Type B pancreatic cell (in vitro differentiated cells): ENCODE measurements at regions not wholly inside any gene's neighbourhood (a gene's known extent, or its start where the extent isn't known, plus 50 kb on each side); places are given as distances from the start of the nearest gene placed in this dataset.

Experiments used
- DNase-seq: peaks from one replicate; pipeline ENCODE4 v3.0.0; 2021; ENCODE audit warnings: mixed read lengths; ENCODE audit not compliant: unreplicated experiment; ENCODE audit errors: extremely low spot score
- H3K27ac Mint-ChIP-seq: 2 replicates; pipeline ENCODE4 v1.8.0; 2021; ENCODE audit warnings: mild to moderate bottlenecking, mixed read lengths
- H3K27me3 Mint-ChIP-seq: 2 replicates; pipeline ENCODE4 v1.8.0; 2021; ENCODE audit warnings: mixed read lengths
- H3K36me3 Mint-ChIP-seq: 2 replicates; pipeline ENCODE4 v1.8.0; 2021; ENCODE audit warnings: mixed read lengths
- H3K4me1 Mint-ChIP-seq: one replicate; pipeline ENCODE4 v1.8.0; 2021; ENCODE audit warnings: mixed read lengths; ENCODE audit not compliant: unreplicated experiment
- H3K4me3 Mint-ChIP-seq: 2 replicates; pipeline ENCODE4 v1.8.0; 2021; ENCODE audit warnings: mild to moderate bottlenecking, mixed read lengths
- H3K9me3 Mint-ChIP-seq: 2 replicates; pipeline ENCODE4 v1.8.0; 2021; ENCODE audit warnings: mixed read lengths
- TF ChIP-seq, protein P1 (sequence below): fragments of 200-600 bp; sonication (generic); conservative IDR thresholded peaks from 2 replicates; pipeline ENCODE4 v1.5.0; 2021; ENCODE audit warnings: antibody characterized with exemption, mild to moderate bottlenecking

DNA sequence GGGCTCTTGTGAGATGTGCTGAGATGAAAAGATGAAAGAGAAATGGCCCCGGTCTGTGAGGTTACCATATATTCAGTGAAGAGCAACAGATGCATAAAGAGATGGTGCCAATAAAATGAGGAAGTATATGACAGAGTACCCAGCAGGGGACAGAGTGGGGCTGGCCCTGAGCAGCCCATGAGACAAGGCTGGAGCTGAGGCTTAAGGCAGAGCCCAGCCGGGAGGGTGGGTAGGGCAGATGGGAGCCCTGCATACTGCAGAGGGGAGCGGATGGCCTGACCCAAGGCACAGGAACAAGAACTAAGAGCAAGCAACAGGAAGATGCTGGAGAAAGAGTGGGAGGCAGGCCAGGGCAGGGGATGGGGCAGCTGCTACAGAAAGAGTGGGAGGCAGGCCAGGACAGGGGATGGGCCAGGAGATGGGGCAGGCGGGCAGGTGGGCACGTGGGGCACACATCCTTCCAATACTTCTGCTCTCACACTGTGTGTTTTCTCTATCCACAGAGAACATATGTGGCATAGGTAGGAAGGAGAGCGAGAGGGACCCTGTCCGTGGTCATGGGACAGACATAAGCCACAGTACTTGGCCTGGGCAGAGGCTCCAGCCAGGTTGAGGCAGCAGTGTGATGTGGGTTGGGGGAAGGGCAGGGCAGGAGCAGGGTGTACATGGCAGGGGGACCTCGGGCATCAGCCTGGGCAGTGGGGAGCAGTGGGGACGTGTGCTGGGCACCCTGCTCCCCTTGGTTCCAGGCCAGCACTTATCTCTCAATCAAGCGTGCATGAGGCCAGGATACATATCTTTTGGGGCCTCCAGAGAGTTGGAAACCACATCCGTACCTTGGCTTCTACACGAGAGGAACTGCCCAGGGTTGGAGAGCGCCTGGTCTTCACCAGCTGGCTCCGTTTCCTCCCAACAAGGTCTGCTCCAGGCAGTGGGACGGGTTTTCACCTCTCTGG is 91.6 kb upstream of the IKZF1 start:
- no peak overlapping the region for H3K27ac Mint-ChIP-seq
- H3K9me3 Mint-ChIP-seq, result no peaks in the 10 kb centered on the region
- H3K27me3 Mint-ChIP-seq, result peaks cover 12% of the 10 kb centered on the region
- DNase-seq, result no peak
- no peaks in the 10 kb centered on the region for H3K36me3 Mint-ChIP-seq
- no peak overlapping the region for H3K4me3 Mint-ChIP-seq
- TF ChIP-seq, protein P1, sequence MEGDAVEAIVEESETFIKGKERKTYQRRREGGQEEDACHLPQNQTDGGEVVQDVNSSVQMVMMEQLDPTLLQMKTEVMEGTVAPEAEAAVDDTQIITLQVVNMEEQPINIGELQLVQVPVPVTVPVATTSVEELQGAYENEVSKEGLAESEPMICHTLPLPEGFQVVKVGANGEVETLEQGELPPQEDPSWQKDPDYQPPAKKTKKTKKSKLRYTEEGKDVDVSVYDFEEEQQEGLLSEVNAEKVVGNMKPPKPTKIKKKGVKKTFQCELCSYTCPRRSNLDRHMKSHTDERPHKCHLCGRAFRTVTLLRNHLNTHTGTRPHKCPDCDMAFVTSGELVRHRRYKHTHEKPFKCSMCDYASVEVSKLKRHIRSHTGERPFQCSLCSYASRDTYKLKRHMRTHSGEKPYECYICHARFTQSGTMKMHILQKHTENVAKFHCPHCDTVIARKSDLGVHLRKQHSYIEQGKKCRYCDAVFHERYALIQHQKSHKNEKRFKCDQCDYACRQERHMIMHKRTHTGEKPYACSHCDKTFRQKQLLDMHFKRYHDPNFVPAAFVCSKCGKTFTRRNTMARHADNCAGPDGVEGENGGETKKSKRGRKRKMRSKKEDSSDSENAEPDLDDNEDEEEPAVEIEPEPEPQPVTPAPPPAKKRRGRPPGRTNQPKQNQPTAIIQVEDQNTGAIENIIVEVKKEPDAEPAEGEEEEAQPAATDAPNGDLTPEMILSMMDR, result no peak
- H3K4me1 Mint-ChIP-seq, result peaks cover 2% of the 10 kb centered on the region

DNA sequence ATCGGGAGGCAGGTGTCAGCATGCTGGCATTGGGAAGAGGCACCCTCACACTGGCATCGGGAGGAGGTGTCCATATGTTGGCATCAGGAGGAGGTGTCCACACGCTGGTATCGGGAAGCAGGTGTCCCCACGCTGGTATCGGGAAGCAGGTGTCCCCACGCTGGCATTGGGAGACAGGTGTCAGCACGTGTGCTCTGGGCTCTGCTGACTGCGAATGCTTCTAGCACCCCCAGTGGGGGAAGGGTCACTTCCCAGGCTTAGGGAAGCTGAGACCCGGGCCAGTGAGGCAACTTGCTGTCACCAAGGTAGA is 92.5 kb upstream of the IKZF1 start:
- H3K36me3 Mint-ChIP-seq, result no peaks in the 10 kb centered on the region
- no peak overlapping the region for H3K4me3 Mint-ChIP-seq
- TF ChIP-seq, protein P1, result no peak
- H3K27me3 Mint-ChIP-seq, result peaks cover 12% of the 10 kb centered on the region
- H3K4me1 Mint-ChIP-seq, result no peaks in the 10 kb centered on the region
- no peaks in the 10 kb centered on the region for H3K9me3 Mint-ChIP-seq
- no peak overlapping the region for H3K27ac Mint-ChIP-seq
- no peak for DNase-seq

DNA sequence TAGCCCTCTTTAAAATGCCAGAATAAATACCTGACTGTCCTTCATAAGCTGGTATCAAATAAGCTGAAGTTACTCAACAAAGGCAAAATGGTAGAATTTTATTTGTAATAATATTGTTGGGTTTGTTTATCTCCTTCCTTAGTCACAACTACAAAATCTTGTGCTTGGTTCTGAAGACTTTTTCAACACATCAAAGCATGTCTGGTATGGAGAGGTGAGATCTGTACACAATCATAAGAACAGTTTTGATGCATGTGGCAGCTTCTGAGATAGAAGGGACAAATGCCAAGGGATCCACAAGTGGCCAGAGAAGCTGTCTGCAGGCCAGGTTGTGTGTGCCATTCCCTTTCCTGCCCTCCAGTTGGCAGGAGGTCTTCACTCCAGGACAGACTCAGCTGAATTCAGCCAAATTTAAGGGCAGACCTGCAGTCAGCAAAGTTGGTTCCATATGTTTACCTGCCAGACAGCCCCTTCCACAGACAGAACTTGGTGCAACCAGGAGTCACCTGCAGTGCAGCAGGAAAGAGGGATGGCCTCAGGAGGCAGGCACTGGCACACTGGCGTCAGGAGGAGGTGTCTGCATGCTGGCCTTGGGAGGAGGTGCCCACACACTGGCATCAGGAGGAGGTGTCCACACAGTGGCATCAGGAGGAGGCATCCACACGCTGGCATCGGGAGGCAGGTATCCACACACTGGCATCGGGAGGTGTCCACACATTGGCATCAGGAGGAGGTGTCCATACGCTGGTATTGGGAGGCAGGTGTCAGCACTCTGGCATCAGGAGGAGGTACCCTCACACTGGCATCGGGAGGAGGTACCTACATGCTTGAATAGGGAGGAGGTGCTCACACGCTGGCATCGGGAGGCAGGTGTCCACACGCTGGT is 93.1 kb upstream of the IKZF1 start:
- Mint-ChIP-seq H3K27ac (no peak overlapping the region), H3K27me3 (peaks cover 12% of the 10 kb centered on the region), H3K9me3 (no peaks in the 10 kb centered on the region), H3K36me3 (no peaks in the 10 kb centered on the region), H3K4me1 (no peaks in the 10 kb centered on the region), H3K4me3 (no peak overlapping the region)
- no peak for DNase-seq
- TF ChIP-seq, protein P1, result no peak

DNA sequence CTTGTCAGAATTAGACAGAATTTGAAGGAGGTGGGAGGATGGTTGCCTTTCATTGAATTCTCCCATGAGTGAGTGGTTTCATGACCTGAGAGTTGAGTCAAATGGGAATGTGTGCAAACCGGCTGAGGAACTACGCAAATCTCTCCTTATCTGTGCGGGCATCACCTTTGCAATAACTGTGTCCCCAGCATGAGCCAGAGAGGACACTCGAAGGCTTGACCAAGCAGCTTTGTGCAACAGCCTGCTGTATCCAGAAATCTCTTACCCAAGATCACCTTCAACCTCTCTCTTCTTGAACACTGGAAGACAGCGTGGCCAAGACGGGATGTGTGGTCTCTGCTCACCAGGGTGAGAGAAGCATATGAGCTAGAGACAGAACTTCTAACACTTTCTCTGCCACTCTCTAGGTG is 93.8 kb upstream of the IKZF1 start:
- TF ChIP-seq, protein P1, result no peak
- DNase-seq, result no peak
- Mint-ChIP-seq H3K4me3 (no peak overlapping the region), H3K9me3 (no peaks in the 10 kb centered on the region), H3K27me3 (peaks cover 12% of the 10 kb centered on the region), H3K4me1 (no peaks in the 10 kb centered on the region), H3K36me3 (no peaks in the 10 kb centered on the region), H3K27ac (no peak overlapping the region)

DNA sequence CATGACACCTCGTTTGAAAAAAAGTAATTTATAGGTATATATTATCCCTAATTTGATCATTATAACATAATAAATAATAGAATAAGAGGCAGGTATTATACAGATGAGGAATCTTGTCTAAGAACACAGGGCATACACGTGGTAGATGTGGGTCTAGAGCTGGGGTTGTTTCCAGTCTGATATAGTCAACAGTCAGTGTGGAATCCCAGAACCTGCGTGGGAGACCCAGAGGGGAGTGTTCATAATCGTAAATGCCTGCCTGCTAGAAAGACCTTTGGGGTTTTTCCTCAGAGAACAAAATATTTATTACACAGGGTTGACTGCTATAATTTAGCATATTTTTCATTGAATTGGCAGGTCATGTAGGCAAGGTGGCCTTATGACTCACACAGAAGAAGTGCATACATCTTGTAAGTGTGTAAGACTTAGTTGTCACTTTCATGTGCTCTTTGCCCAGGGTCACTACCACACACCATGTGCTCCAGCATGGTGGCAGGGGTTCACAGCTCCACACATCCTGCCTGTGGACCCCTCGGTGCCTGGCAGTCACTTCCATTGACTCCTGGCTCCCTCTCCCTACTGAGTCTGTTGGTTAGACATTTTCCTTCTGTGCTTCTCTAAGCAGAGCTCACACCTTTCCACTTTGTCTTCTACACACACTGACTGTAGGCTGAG is 94.9 kb upstream of the IKZF1 start:
- Mint-ChIP-seq H3K4me3 (no peak overlapping the region), H3K27me3 (peaks cover 12% of the 10 kb centered on the region), H3K27ac (no peak overlapping the region), H3K9me3 (no peaks in the 10 kb centered on the region), H3K36me3 (no peaks in the 10 kb centered on the region), H3K4me1 (no peaks in the 10 kb centered on the region)
- TF ChIP-seq, protein P1, result no peak
- DNase-seq, result no peak
